PC-9 (cell line): ENCODE measurements at regions not wholly inside any gene's neighbourhood (a gene's known extent, or its start where the extent isn't known, plus 50 kb on each side); places are given as distances from the start of the nearest gene placed in this dataset.
"Not testable (repeated sequence)": the region's sequence is repeated elsewhere in the genome, so short reads cannot be mapped to it uniquely, and the experiment has no call there.

Experiments used
- BruUV-seq: library from RNA; stranded (reverse); fragments of 400-500 nt; replicated peaks from 2 replicates; lab custom pipeline; 2021; lab: Mats Ljungman, UMichigan
- CTCF ChIA-PET: fragments of 300-600 bp; sonication (Branson Sonifier 250); formaldehyde crosslinking; loops from one replicate; lab custom pipeline; 2022; ENCODE audit warnings: antibody characterized with exemption; lab: Charles Lee
- POLR2A ChIA-PET: fragments of 300-600 bp; sonication (Branson Sonifier 250); formaldehyde crosslinking; loops from one replicate; lab custom pipeline; 2022; ENCODE audit warnings: antibody characterized with exemption; ENCODE audit not compliant: unreplicated experiment; lab: Charles Lee
- DNase-seq, 2 experiments: peaks; one replicate each; pipeline versions ENCODE4 v3.0.0 to v3.0.0-alpha.2; 2015 to 2022; ENCODE audit warnings: mixed read lengths in 1 of 2
- H2AFZ ChIP-seq: fragments of 200-600 bp; sonication (generic); 2 replicates; pipeline ENCODE4 v1.8.1; 2017; ENCODE audit warnings: antibody characterized with exemption
- H3F3A ChIP-seq: fragments of 200-600 bp; sonication (generic); 2 replicates; pipeline ENCODE4 v1.8.1; 2017; ENCODE audit warnings: antibody characterized with exemption, mild to moderate bottlenecking, low read depth; ENCODE audit not compliant: insufficient read depth
- H3K27ac ChIP-seq: fragments of 200-600 bp; sonication (generic); 2 replicates; pipeline ENCODE4 v1.6.1; 2016; ENCODE audit warnings: mixed run types
- H3K27me3 ChIP-seq: fragments of 200-600 bp; sonication (generic); 2 replicates; pipeline ENCODE4 v1.6.1; 2016; ENCODE audit warnings: low read depth, mixed run types; ENCODE audit not compliant: insufficient read depth
- H3K36me3 ChIP-seq: fragments of 200-600 bp; sonication (generic); 2 replicates; pipeline ENCODE4 v1.6.1; 2016; ENCODE audit warnings: low read depth, mixed run types
- H3K4me1 ChIP-seq: fragments of 200-600 bp; sonication (generic); replicated peaks from 2 replicates; pipeline ENCODE4 v1.6.1; 2016; ENCODE audit warnings: mixed run types; ENCODE audit not compliant: insufficient read depth
- H3K4me2 ChIP-seq: fragments of 200-600 bp; sonication (generic); 2 replicates; pipeline ENCODE4 v1.6.1; 2017; ENCODE audit warnings: mixed run types
- H3K4me3 ChIP-seq: fragments of 200-600 bp; sonication (generic); 2 replicates; pipeline ENCODE4 v1.6.1; 2016; ENCODE audit warnings: mixed run types
- H3K79me2 ChIP-seq: fragments of 200-600 bp; sonication (generic); 2 replicates; pipeline ENCODE4 v1.6.1; 2017; ENCODE audit warnings: low read depth, mixed run types
- H3K9me2 ChIP-seq: fragments of 200-600 bp; sonication (generic); 2 replicates; pipeline ENCODE4 v1.8.1; 2017; ENCODE audit warnings: mild to moderate bottlenecking; ENCODE audit not compliant: insufficient read depth
- H3K9me3 ChIP-seq: fragments of 200-600 bp; sonication (generic); 2 replicates; pipeline ENCODE4 v1.8.1; 2016; ENCODE audit warnings: low read depth; ENCODE audit not compliant: insufficient read depth
- H4K20me1 ChIP-seq: fragments of 200-600 bp; sonication (generic); 2 replicates; pipeline ENCODE4 v1.8.1; 2017; ENCODE audit not compliant: insufficient read depth
- intact Hi-C: fragments of 100-400 bp; cut with micrococcal nuclease; formaldehyde crosslinking; loops from one replicate; pipeline ENCODE4 v1.10.0; 2022; ENCODE audit not compliant: unreplicated experiment

DNA sequence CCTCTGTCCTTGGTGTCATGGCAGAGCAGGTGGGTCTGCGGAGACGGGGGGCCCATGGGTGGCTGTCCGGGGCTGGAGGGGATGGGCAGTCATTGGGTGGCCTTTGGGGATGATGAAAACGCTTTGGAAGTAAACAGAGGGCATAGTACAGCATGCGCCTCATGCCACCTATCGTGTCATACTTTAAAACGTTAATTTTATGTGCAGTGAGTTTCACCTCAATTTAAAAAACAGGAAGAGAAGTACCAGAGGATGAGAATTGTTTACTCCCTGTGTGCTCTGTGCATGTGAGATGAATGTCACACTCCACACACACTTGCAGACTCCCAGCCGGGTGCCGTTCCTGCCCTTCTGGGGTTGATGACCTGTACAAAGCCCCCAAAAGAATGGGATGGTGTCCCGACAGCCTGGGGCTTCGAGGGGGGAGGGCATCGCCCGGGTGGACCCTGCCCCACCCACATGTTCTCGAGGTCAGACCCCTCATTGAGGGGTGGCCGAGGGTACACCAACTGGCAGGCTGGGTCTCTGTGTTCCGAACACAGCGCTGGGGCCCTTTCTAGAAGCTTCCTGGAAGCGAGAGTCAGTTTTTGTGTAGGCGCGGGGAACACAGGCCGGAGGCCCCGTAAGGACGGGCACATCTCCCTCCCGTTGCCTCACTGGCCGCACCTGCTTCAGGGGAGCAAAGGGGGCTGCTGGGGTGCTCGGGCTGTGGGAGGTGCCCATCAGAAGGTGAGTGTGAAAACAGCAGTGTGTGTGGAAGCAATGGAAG lies 153.2 kb downstream of the LAT start:
- CTCF ChIA-PET: not testable (repeated sequence)

DNA sequence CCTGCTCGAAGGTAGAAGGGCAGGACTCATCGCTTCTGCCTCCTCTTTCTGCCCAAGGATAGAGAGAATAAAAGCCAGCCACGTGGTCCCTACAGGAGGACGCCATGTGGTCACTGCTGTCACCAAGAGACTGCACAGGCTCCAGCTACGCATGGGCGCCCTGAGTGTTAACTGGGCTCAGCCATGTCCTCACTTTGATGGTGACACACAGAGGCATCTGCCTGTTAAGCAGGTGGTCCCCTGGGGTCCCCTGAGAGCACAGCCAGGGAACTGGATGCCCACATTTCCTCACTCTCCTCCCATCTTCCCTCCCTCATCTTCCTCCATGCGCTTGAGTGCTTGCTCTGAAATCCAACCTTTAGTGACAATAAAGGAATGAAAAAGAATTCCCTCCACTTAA lies 152.6 kb downstream of the LAT start:
- POLR2A ChIA-PET, H3K9me2 ChIP-seq, DNase-seq, CTCF ChIA-PET, H3K4me3 ChIP-seq, intact Hi-C loops, H3K36me3 ChIP-seq, BruUV-seq, H3K4me2 ChIP-seq, H3K79me2 ChIP-seq, H4K20me1 ChIP-seq, H3K27ac ChIP-seq, H3K4me1 ChIP-seq, H3K27me3 ChIP-seq, H3K9me3 ChIP-seq, H2AFZ ChIP-seq, H3F3A ChIP-seq: not testable (repeated sequence)

More for the DNA sequence above, 153.2 kb downstream of the LAT start:
- H3K4me3 ChIP-seq, H3K9me2 ChIP-seq, H3K27ac ChIP-seq, POLR2A ChIA-PET, H3K79me2 ChIP-seq, DNase-seq, H3K9me3 ChIP-seq, H3K27me3 ChIP-seq, H3K36me3 ChIP-seq, H4K20me1 ChIP-seq, H3F3A ChIP-seq, H3K4me1 ChIP-seq, intact Hi-C loops, H2AFZ ChIP-seq, BruUV-seq, H3K4me2 ChIP-seq: not testable (repeated sequence)

DNA sequence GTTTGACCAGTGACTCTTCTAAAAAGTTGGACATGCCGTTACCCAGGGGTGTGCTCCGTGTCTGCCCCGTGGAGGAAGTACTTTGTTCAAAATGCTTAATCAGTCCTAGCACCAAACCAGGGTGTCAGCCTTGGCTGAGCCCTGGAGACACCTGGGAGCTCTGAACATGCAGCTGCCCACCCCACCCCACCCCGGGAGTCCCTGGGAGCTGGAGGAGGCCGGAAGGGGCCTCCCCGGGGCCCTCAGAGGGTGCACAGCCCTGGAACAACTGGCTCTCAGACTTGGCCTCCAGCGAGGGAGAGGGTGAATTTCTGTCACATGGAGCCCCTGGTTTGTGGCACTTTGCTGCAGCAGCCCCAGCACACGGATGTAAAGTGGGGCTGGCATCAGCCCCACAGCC lies 152.1 kb downstream of the LAT start:
- H3K4me2 ChIP-seq, H3K36me3 ChIP-seq, H3K4me1 ChIP-seq, H2AFZ ChIP-seq, H3K27me3 ChIP-seq, H3K4me3 ChIP-seq, intact Hi-C loops, CTCF ChIA-PET, BruUV-seq, H3F3A ChIP-seq, POLR2A ChIA-PET, H3K27ac ChIP-seq, DNase-seq, H4K20me1 ChIP-seq, H3K9me2 ChIP-seq, H3K9me3 ChIP-seq, H3K79me2 ChIP-seq: not testable (repeated sequence)

DNA sequence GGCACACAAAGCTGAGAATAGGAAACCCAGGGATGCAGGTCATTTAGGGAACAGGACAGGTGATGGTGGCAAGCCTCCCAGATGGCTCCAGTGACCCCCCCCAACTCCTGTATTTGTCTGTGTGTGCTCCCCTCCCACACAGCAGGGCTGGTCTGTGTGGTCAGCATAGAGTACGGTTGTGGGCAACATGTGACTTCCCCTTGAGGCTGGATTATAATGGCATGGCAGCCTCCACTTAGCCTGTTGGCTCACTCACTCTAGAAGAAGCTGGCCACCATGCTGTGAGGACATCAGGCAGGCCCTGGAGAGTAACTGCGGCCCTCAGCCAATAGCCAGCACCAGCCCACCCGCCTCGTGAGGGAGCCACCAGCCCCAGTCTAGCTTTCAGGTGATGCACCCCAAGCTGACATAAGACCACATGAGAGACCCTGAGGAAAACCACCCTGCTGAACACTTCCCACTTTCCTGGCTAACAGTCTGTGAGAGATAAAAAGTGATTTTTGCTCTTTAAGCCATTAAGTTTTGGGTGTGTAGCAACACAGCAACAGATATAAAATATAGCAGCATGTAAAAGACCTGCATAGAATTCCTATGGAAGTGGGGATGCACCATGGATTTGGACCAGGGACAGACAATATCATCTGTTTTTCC lies 151.3 kb downstream of the LAT start:
- H4K20me1 ChIP-seq, POLR2A ChIA-PET, H3K9me3 ChIP-seq, H3K9me2 ChIP-seq, H3K36me3 ChIP-seq, H3K4me3 ChIP-seq, H3K27me3 ChIP-seq, BruUV-seq, CTCF ChIA-PET, H2AFZ ChIP-seq, H3K4me1 ChIP-seq, H3K27ac ChIP-seq, intact Hi-C loops, H3K79me2 ChIP-seq, H3F3A ChIP-seq, DNase-seq, H3K4me2 ChIP-seq: not testable (repeated sequence)

DNA sequence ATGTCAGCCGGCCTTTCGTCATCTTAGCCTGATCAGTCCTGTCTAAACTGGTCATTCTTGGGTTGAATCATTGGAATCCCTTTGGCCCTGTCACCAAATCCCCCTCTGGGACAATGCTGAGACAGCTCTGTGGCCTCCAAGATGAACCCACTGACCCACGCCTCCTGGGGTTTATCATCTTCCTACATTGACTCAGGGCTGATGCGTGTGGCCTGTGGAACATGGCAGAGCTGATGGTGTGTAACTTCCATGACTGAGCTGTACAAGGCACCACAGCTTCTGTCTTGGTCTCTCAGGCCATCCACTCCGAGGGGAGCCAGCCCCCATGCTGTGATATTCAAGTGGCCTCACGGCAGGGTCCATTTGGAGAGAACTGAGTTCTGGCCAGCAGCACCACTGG lies 150.2 kb downstream of the LAT start:
- POLR2A ChIA-PET, BruUV-seq, CTCF ChIA-PET, H3K9me2 ChIP-seq, H2AFZ ChIP-seq, intact Hi-C loops, H3K9me3 ChIP-seq, H3K4me1 ChIP-seq, H3F3A ChIP-seq, H4K20me1 ChIP-seq, H3K79me2 ChIP-seq, H3K4me2 ChIP-seq, DNase-seq, H3K27me3 ChIP-seq, H3K4me3 ChIP-seq, H3K27ac ChIP-seq, H3K36me3 ChIP-seq: not testable (repeated sequence)

DNA sequence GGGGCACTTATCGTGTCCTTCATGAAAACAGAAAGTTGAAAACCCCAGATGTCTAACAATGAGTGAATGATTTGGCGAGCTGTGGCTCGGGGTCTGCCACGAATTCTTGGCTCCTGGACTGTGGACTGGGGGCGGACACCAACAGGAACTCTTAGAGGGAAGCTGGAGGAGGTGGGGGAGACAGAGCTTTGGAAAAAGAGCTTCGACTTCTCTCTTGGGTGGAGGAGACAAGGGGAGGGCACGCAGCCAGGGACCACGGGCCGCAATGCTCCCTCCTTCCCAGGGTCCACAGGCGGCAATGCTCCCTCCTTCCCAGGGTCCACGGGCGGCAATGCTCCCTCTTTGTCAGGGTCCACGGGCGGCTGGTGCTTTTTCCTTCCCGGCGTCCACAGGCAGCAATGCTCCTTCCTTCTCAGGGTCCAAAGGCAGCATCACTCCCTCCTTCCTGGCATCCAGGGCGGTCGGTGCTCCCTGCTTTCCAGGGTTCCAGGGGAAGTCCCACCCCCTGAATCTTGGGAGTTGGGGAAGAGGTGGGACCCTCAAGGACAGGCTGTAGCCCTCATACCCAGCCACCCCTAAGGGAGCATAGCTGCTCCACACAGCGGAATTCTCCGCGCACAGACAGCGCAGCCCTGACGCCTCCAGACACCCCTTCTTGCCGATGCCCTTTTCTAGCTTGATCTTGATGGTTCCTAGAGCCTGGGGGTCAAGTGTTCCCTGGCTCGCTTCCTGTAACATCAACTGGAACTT lies 149.0 kb downstream of the LAT start:
- H3K27ac ChIP-seq, intact Hi-C loops, CTCF ChIA-PET, BruUV-seq, H3K9me3 ChIP-seq, POLR2A ChIA-PET, H2AFZ ChIP-seq, H3K4me2 ChIP-seq, H3K27me3 ChIP-seq, H4K20me1 ChIP-seq, H3K4me3 ChIP-seq, H3K4me1 ChIP-seq, H3K79me2 ChIP-seq, H3K9me2 ChIP-seq, DNase-seq, H3K36me3 ChIP-seq, H3F3A ChIP-seq: not testable (repeated sequence)

DNA sequence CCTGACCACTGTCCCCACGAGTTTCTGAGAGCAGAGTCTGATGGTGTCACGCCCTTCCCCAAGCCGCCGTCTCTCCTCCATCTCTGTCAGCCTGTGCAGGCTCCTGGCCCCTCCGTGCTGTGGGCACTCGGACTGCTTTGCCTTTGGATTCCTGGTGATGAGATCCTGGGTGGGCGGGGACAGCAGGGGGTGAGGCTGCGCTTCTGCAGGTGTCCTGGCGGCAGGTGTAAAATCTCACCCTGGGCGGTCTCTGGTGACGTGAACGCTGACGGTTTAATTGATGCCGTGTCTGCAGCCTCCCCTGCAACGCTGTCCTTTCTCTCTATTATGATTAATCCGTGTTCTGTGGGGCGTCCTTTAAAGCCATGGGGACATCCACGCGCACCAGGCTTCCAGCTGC lies 148.0 kb downstream of the LAT start:
- H2AFZ ChIP-seq, H3K4me3 ChIP-seq, CTCF ChIA-PET, H3K27ac ChIP-seq, H3F3A ChIP-seq, DNase-seq, H3K9me3 ChIP-seq, H3K9me2 ChIP-seq, POLR2A ChIA-PET, H3K79me2 ChIP-seq, intact Hi-C loops, H3K36me3 ChIP-seq, H3K4me1 ChIP-seq, BruUV-seq, H3K27me3 ChIP-seq, H4K20me1 ChIP-seq, H3K4me2 ChIP-seq: not testable (repeated sequence)
